Stimulated activated CD4-positive, alpha-beta T cell treated with anti-CD3 and anti-CD28 coated beads, Interleukin-12 subunit alpha, Interleukin-12 subunit beta, amount 100 ng/mL, for 48 hours (primary cell): ENCODE measurements at regions not wholly inside any gene's neighbourhood (a gene's known extent, or its start where the extent isn't known, plus 50 kb on each side); places are given as distances from the start of the nearest gene placed in this dataset.
"Not testable (repeated sequence)": the region's sequence is repeated elsewhere in the genome, so short reads cannot be mapped to it uniquely, and the experiment has no call there.

Experiments
- DNase-seq, 3 donors: peaks; one replicate each; pipeline ENCODE4 v3.0.0-alpha.2; 2020; ENCODE audit warnings: low read depth in 2 of 3, low spot score in 1 of 3

DNA sequence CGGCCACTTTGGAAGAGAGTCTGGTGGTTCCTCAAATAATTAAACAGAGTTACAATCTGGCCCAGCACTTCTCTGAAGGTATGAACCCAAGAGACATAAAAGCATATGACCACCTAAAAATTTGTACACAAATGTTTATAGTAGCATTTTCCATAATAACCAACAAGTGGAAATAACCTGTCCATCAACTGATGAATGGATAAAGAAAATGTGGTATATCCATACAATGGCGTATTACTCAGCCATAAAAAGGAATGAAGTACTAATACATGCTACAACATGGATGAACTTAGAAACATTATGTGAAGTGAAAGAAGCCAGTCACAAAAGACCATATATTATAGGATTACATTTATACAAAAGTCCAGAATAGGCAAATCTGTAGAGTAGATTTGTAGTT is 76.0 kb upstream of the RGPD5 start:
- no peak for DNase-seq

DNA sequence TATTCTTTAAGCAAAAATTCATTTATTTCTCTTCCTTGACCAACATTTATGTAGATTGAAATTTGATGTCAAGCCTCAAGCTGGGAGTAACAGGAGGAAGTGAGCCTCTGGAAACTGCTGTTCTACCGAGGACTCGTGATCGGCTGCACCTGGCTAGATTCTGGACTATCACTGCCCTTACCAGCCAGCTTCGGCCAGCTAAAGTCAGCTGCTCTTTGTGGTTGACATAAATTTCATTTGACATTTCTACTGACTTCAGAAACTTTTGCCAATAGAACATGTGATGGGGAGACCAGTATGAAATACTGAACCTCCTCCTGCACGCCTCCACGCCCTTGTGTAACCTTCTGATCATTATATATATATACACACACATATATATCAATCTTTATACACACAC is 74.2 kb upstream of the RGPD5 start:
- DNase-seq = no peak

DNA sequence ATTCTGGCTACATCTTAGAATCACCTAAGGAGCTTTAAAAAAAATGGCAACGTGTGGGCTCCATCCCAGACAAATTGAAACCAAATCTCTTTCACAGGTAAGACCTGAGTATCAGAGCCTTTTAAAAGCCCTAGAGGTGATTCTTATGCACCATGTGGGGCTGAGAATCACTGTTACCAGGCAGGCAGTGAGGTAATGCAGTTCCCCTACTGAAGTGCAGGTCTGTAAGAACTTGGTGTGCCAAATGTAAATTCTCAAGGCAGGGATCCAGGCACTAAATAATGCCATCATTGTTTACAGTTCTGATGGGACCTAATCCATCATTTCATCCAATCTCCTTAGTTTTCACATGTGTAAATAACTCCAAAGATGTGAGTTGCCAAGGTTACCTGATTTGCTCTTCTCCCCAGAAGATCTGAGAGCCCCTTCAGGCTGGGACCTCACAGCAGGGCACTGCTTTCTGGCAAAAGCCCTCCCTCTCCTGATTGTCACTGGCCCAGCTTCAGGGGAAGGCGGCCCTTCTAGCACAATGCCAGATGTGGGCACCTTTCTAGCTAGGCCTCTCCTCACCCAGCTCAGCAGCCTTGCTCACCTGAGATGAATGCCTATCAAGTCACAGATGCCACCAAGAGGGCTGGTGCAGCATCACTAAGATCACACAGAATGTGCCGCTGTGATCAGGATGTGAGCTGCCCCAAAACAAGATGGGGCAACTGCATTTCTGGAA is 73.6 kb upstream of the RGPD5 start:
- no peak for DNase-seq

DNA sequence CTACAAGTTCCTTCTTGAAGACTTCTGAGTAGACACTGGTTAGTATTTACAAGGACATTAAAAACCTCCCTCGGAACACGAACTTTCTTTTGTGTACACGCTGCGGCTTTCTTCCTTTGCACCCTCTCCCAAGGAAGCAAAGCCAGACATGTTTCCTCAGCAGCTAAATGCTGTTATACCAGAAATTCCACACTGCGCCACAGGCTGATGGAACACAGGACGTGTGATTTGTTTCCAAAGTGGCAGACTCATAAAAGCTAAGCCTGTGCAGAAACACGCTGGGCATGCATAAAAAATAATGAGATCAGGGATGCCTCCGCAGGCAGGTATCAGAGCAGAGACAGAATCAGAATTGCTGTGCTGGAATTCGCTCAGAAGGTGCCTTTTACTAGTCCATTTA is 73.0 kb upstream of the RGPD5 start:
- DNase-seq = no peak

DNA sequence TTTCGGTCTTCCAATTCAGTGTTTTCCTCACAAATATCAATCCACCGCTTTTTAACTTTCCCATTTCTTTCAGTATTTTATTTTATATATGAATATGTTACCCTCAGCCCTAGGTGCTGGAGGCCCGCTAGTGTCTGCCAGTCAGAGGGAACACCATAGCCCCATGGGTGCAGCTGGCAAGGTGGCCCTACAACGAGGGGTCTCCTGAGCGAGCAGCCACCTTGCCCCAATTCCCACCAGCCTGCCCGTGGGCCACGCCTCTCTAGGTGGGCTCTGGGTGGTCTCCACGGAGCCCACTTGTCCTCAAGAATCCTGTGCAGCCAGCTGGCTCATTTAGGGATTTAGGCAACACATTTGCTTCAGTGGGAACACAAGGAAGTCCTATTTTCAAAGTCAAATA is 72.5 kb upstream of the RGPD5 start:
- no peak for DNase-seq

DNA sequence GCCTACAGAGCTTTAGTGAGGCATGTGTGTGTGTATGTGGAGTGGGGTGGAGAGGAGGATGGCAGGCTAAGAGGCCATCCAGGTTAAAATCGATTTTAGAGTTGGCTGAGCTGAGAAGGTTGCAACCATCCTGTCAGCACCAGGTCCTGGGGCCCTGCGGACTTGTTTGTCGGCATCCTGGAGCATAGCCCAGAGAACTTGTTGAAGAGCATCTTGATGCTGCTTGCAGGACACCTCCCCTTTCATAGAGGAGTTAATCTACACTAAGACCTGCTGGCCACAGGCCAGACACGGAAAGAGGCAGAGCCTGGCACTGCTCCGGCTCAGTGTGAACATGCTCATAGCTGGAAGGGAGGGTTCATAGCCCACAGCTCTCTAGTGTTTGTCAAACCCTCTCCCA is 72.1 kb upstream of the RGPD5 start:
- no peak for DNase-seq

DNA sequence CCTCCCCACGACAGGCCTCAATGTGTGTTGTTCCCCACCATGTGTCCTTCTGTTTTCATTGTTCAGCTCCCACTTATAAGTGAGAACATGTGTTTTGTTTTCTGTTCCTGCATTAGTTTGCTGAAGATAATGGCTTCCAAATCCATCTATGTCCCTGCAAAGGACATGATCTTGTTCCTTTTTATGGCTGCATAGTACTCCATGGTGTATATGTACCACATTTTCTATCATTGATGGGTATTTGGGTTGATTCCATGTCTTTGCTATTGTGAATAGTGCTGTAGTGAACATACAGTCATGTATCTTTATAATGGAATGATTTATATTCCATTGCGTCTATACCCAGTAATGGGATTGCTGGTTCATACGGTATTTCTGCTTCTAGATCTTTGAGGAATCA is 71.5 kb upstream of the RGPD5 start:
- DNase-seq = not testable (repeated sequence)

DNA sequence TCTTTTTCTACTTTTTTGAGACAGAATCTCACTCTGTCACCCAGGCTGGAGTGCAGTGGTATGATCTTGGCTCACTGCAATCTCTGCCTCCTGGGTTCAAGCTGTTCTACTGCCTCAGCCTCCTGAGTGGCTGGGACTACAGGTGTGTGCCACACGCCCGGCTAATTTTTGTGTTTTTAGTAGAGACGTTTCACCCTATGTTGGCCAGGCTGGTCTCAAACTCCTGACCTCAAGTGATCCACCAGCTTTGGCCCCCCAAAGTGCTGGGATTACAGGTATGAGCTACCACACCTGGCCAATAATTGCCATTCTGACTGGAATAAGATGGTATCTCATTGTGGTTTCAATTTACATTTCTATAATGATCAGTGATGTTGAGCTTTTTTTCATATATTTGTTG is 71.0 kb upstream of the RGPD5 start:
- DNase-seq = not testable (repeated sequence)

DNA sequence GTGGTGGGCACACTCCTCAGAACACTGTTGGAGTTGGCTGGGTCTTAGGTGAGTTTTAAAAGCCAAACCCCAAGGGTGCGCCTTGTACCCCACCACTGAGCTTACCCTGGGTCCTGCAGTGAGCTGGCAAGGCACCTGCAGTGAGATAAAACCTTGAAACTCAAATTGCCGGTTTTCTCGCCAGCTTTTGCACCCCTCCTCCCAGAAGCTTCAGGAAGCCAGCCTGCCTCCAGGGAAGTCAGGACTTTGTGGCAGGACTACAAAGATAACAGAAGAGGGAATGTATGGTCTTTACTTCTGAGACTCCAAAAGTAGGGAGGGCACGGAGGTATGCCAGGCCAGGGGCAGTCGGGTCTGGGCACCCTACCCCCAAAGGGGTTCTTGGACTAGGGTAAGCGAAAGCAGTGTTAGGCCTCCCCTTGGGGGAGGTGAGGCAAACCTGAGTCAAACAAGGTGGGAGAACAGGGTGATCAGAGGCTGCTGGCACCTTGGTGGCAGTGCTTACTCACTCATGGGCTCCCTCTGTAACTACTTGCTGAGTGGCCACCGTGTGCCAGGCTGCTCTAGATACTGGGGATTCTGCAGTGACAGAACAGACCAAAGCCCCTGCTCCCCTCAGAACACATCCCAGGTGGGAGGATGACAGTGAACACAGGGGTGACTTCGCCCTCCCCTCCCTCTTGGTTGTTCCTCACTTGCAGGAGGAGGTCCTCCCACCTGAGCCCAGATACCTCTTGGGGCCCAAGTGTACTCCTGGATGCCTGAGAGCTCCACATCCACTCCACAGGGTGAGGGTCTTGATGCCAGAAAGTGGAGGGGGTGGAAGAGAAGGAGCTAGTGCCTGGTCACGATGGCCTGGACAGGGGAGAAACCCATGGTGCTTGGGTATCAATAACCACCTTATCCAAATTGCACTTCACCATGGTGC is 69.3 kb upstream of the RGPD5 start:
- DNase-seq = no peak

DNA sequence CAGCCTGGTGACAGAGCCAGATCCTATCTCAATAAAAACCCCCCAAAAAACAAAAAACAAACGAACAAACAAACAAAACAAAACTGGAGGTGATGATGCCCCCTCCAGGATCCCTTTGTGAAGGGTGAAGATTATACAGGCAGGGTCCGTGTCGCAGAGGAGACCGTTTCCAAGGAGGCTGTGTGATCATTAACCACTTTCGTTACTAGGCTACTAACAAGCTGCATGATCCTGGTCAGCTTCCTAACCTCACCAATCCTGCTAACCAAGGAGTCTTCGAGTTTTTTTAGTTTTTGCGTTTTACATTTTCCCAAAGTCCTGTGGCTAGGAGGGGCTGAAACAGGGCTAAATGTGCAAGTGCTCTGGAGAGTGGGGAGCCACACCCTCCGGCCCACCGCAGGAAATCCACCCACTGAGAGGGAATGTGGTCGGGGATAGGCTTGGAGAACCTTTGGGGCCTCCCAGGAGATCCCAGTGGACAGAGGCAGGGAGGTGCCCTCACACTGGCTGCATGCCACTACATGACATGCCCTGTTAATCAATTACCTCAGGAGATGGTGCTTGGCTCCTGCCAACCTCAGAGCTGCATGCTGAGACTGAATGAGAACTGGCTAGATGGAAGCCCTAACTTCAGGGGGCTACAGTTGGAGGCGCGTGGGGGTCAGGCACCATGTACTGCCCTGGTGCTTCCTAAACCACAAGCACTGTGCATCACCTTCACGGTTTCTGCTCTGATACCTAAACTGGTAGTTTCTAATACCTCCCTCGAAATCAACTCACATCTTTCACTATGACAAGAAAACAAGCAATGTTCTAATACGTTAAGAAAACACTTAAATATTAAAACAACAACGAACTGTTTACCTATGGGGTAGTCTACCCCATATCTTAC is 67.5 kb upstream of the RGPD5 start:
- DNase-seq = no peak

DNA sequence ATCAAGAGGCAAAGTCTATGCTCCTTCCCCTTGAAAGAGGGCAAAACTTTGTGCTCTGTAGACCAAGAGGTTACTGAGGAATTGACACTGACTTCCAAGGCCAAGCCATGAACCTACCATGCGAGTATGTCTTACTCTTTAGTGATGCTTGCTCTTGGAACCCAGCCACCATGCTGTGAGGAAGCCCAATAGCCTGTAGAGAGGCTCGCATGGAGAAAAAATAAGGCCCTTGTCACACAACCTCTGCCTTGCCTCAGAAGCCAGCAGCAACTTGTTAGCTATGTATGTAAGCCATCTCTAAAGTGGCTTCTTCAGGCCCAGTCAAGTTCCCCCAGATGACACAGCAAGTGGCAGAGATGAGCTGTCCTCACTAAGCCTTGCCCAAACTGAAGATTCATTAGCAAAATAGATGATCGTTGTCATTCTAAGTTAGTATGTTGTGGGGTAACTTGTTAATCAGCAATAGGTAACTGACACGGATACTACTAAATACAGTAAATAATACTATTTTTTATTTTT is 66.1 kb upstream of the RGPD5 start:
- no peak for DNase-seq

DNA sequence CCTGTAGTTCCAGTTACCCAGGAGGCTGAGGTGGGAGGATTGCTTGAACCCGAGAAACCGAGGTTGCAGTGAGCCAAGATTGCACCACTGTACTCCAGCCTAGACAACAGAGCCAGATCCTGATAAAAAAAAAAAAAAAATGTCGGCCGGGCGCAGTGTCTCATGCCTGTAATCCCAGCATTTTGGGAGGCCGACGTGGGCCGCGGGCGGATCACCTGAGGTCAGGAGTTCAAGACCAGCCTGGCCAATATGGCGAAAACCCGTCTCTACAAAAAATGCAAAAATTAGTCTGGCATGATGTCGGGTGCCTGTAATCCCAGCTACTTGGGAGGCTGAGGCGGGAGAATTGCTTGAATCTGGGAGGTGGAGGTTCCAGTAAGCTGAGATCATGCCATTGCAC is 60.4 kb upstream of the RGPD5 start:
- not testable (repeated sequence) for DNase-seq

DNA sequence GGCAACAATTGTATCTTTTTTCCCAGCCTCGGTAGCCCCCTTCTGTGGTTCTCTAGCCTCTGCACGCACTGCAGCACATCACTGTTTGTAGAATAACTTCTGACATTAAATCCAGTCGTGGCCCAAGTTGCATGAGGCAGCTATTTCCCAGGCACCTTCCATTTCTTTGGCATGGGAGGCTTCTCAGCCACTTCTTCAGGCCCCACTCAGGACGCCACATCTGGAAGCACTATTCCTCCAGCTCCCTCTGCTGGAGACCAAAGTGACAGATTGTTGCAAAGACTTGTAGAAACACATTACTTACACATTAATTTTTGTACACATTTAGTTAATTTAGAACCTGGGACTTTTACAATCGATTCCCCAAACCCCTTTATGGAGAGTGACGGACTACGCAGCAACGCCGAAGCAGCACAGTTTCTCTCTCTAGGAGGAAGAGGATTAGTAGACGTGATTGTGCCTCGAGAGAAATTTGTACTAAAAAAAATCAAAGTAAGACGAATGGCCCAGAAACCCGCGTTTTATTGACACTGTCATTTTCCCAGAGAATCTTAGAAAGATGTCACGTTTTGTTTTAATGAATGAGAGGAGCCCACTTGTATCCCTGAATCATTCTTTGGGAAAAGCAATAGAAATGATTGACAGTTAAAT is 57.8 kb upstream of the RGPD5 start:
- no peak for DNase-seq
